ENCODE measurements at regions not wholly inside any gene's neighbourhood (a gene's known extent, or its start where the extent isn't known, plus 50 kb on each side); places are given as distances from the start of the nearest gene placed in this dataset.
"Not testable (repeated sequence)": the region's sequence is repeated elsewhere in the genome, so short reads cannot be mapped to it uniquely, and the experiment has no call there.

GRCh38 chr2:217014328-217015105, 154.7 kb upstream of the TNP1 start:
- no peak for DNase-seq

- no peak for DNase-seq
These were observed 154.1 kb upstream of the TNP1 start for GRCh38 chr2:217013926-217014325.

- DNase-seq: no peak
These were observed 151.7 kb upstream of the TNP1 start for GRCh38 chr2:217011576-217011975.

- DNase-seq: no peak
These were observed 150.3 kb upstream of the TNP1 start for GRCh38 chr2:217010173-217010572.

GRCh38 chr2:217008794-217009193, 148.9 kb upstream of the TNP1 start:
- DNase-seq: peak; percentile 52

- DNase-seq: no peak
These were observed 146.4 kb upstream of the TNP1 start for GRCh38 chr2:217006217-217006616.

- DNase-seq: no peak
These were observed 144.8 kb upstream of the TNP1 start for GRCh38 chr2:217004656-217005055.

- no peak for DNase-seq
These were observed 141.9 kb upstream of the TNP1 start for GRCh38 chr2:217001740-217002139.

GRCh38 chr2:217000406-217000805, 140.5 kb upstream of the TNP1 start:
- no peak for DNase-seq

GRCh38 chr2:216996279-216996845, 136.5 kb upstream of the TNP1 start:
- no peak for DNase-seq

- DNase-seq: peak; percentile 45
These were observed 134.5 kb upstream of the TNP1 start for GRCh38 chr2:216994353-216994854.

- DNase-seq: no peak
These were observed 132.3 kb upstream of the TNP1 start for GRCh38 chr2:216992056-216992675.

GRCh38 chr2:216991563-216991962, 131.7 kb upstream of the TNP1 start:
- DNase-seq: no peak

GRCh38 chr2:216989340-216990129, 129.7 kb upstream of the TNP1 start:
- no peak for DNase-seq

GRCh38 chr2:216987252-216987821, 127.5 kb upstream of the TNP1 start:
- peak; percentile 65 for DNase-seq

- DNase-seq: no peak
These were observed 125.8 kb upstream of the TNP1 start for GRCh38 chr2:216985658-216986141.

- no peak for DNase-seq
These were observed 125.1 kb upstream of the TNP1 start for GRCh38 chr2:216984937-216985336.

GRCh38 chr2:216981951-216982350, 122.1 kb upstream of the TNP1 start:
- not testable (repeated sequence) for DNase-seq

- DNase-seq: not testable (repeated sequence)
These were observed 120.6 kb upstream of the TNP1 start for GRCh38 chr2:216980510-216980909.

- DNase-seq: no peak
These were observed 114.7 kb upstream of the TNP1 start for GRCh38 chr2:216974321-216975302.

- no peak for DNase-seq
These were observed 111.7 kb upstream of the TNP1 start for GRCh38 chr2:216971593-216971992.

Data from left hindlimb (tissue), 1 donor.